ENCODE measurements at regions not wholly inside any gene's neighbourhood (a gene's known extent, or its start where the extent isn't known, plus 50 kb on each side); places are given as distances from the start of the nearest gene placed in this dataset.

GRCh38 chr2:767944-768343 is 90.7 kb upstream of the TMEM18 start:
- Histone ChIP-seq H3K4me3 (no peak overlapping the region), H3K9ac (ENCODE audit: low read depth in 2 of 2, low read length in 2 of 2) (no peak overlapping the region), H3K36me3 (no peaks in the 10 kb centered on the region), H3K27ac (no peak overlapping the region), H3K27me3 (no peaks in the 10 kb centered on the region), H3K4me1 (no peaks in the 10 kb centered on the region), H3K9me3 (no peaks in the 10 kb centered on the region)
- no peak for DNase-seq
- TF ChIP-seq CTCF (IDR thresholded peaks at IDR 0.05), result no peak
- intact Hi-C loops (cut with DNase I), result no loop called here

- no peak for DNase-seq
- no peaks in the 10 kb centered on the region for H3K27me3 ChIP-seq
- no peaks in the 10 kb centered on the region for H3K36me3 ChIP-seq
- H3K9me3 ChIP-seq, result no peaks in the 10 kb centered on the region
- intact Hi-C loops (cut with DNase I), result no loop called here
- no peak overlapping the region for H3K27ac ChIP-seq
- no peak overlapping the region for H3K4me3 ChIP-seq
- H3K9ac ChIP-seq (ENCODE audit: low read depth in 2 of 2, low read length in 2 of 2), result no peak overlapping the region
- TF ChIP-seq CTCF (IDR thresholded peaks at IDR 0.05), result no peak
- H3K4me1 ChIP-seq, result no peaks in the 10 kb centered on the region
Measured at GRCh38 chr2:767440-767839, 90.2 kb upstream of the TMEM18 start.

DNA sequence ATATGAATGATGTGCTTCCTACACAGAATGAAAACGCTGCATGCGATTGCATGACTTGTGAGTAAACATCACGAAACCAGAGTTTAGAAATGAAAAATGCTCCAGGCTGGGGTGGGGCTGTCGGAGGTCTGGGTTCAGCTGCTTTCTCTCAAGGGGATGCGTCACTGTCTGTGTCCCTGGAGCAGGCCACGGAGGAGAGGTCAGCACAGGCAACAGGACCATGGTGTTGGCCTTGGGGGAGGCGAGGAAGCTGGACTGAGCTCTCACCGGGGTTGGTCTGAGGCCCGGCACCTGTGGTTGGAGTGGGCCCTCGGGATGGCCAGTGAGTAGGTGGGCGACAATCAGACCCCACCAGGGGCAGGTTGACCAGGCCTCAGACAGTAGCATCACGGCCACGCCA is 89.0 kb upstream of the TMEM18 start:
- DNase-seq, result no peak
- no peak overlapping the region for H3K9ac ChIP-seq (ENCODE audit: low read depth in 2 of 2, low read length in 2 of 2)
- no peaks in the 10 kb centered on the region for H3K36me3 ChIP-seq
- H3K9me3 ChIP-seq, result no peaks in the 10 kb centered on the region
- H3K4me1 ChIP-seq, result no peaks in the 10 kb centered on the region
- no peak for TF ChIP-seq CTCF (IDR thresholded peaks at IDR 0.05)
- H3K27ac ChIP-seq, result no peak overlapping the region
- H3K4me3 ChIP-seq, result no peak overlapping the region
- no peaks in the 10 kb centered on the region for H3K27me3 ChIP-seq
- intact Hi-C loops (cut with DNase I), result no loop called here

DNA sequence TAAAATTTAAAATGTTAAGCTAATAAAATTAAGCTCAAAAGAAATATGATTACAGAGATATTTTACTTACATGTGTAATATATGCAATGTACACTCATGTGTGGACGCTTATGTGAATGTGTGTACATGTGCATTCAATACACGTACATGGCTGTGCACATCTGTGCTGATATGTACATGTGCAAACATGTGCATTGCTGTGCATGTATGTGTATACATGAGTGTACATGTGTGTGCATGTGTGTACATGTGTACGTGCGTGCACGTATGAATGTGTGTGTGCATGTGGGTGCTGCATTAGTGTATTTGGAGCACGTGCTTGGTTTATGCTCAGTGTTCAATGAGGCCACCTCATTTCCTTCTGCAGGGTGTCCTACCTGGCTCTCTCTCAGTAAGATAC is 88.2 kb upstream of the TMEM18 start:
- intact Hi-C loops (cut with DNase I), result no loop called here
- no peaks in the 10 kb centered on the region for H3K9me3 ChIP-seq
- H3K27ac ChIP-seq, result no peak overlapping the region
- DNase-seq, result no peak
- no peak for TF ChIP-seq CTCF (IDR thresholded peaks at IDR 0.05)
- H3K9ac ChIP-seq (ENCODE audit: low read depth in 2 of 2, low read length in 2 of 2), result no peak overlapping the region
- H3K36me3 ChIP-seq, result no peaks in the 10 kb centered on the region
- H3K4me3 ChIP-seq, result no peak overlapping the region
- no peaks in the 10 kb centered on the region for H3K4me1 ChIP-seq
- no peaks in the 10 kb centered on the region for H3K27me3 ChIP-seq

DNA sequence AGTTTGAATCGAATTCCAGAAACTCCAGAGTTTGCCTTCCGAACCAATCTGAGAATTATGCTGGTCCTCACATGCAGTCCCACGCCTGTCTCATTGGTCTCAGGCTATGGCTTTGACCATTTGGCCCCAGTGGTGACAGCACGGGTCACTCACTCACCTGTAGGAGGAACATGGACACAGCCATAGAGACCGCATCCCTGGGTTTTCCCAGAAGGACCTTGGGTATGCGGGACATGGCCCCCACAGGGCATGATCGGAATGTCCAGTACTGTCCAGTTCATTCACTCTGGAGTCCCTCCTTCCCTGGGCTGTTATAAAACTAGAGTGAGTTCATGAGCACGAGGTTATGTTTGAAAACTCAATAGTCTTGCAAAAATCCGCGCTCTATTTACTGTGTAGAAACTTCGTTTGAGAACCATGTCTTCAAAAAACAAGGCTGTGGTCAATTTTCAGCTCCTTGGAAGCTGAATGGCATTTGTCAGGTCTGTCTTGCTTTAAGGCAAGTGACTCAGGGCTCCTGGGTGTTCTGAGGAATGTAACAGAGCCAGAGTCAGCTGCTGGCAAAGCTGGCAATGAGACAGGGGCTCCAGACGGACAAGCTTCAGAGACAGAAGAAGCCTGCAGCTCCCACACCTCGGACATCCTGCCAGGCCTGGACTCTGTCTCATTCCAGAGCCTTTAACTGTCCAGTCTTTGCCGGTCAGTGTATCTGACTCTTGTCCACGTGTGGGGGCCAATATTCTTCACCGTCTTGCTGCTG is 86.7 kb upstream of the TMEM18 start:
- no peak for DNase-seq
- Histone ChIP-seq H3K4me1 (no peaks in the 10 kb centered on the region), H3K4me3 (no peak overlapping the region), H3K9ac (ENCODE audit: low read depth in 2 of 2, low read length in 2 of 2) (no peak overlapping the region), H3K27ac (no peak overlapping the region), H3K36me3 (no peaks in the 10 kb centered on the region), H3K9me3 (no peaks in the 10 kb centered on the region), H3K27me3 (no peaks in the 10 kb centered on the region)
- no peak for TF ChIP-seq CTCF (IDR thresholded peaks at IDR 0.05)
- intact Hi-C loops (cut with DNase I), result no loop called here
